HEK293 (cell line): ENCODE measurements at regions not wholly inside any gene's neighbourhood (a gene's known extent, or its start where the extent isn't known, plus 50 kb on each side); places are given as distances from the start of the nearest gene placed in this dataset.

Source experiments
- CTCF ChIA-PET: fragments of 350-600 bp; formaldehyde crosslinking; extraction: SDS; loops from one replicate; lab custom pipeline; 2021; ENCODE audit warnings: antibody characterized with exemption; lab: Yijun Ruan, JAX
- POLR2A ChIA-PET: fragments of 300-600 bp; formaldehyde crosslinking; extraction: SDS; loops from one replicate; lab custom pipeline; 2020; ENCODE audit warnings: antibody characterized with exemption, inconsistent platforms; lab: Yijun Ruan, JAX
- H3K27ac ChIP-seq: fragments of 200-500 bp; sonication (Bioruptor generic); 2 replicates; pipeline ENCODE4 v1.5.1; 2014; ENCODE audit warnings: low read depth, low read length, control low read depth, inconsistent platforms; ENCODE audit errors: extremely low read depth
- H3K36me3 ChIP-seq, 2 experiments: fragments of 200-500 bp in 1 of 2; sonication (Bioruptor generic) in 1 of 2; 1 replicate in 1 of 2; 2 replicates in 1 of 2; pipeline ENCODE4 v1.5.1; 2014 to 2017; ENCODE audit warnings: inconsistent platforms in 2 of 2, low read length in 2 of 2; ENCODE audit not compliant: control insufficient read depth in 2 of 2, insufficient read depth in 1 of 2
- H3K4me1 ChIP-seq: fragments of 200-500 bp; sonication (Bioruptor generic); 2 replicates; pipeline ENCODE4 v1.5.1; 2014; ENCODE audit warnings: mild to moderate bottlenecking, low read length, inconsistent platforms; ENCODE audit not compliant: control insufficient read depth, insufficient read depth
- H3K4me3 ChIP-seq: 2 replicates; pipeline ENCODE4 v1.5.1; 2011; ENCODE audit warnings: low read depth, mild to moderate bottlenecking, control low read depth, low read length, moderate library complexity
- H3K9me3 ChIP-seq: fragments of 200-500 bp; sonication (Bioruptor generic); 2 replicates; pipeline ENCODE4 v1.5.1; 2014; ENCODE audit warnings: low read depth, low read length, inconsistent platforms; ENCODE audit not compliant: control insufficient read depth, insufficient read depth
- PRDM10 ChIP-seq: fragments of 450-650 bp; formaldehyde crosslinking; IDR thresholded peaks from 2 replicates; pipeline ENCODE4 v1.5.1; 2016; ENCODE audit warnings: missing biosample characterization, missing genetic modification characterization
- REPIN1 ChIP-seq: fragments of 450-650 bp; formaldehyde crosslinking; IDR thresholded peaks from 2 replicates; pipeline ENCODE4 v1.5.1; 2017; ENCODE audit warnings: missing biosample characterization, missing genetic modification characterization, low read depth
- SCRT2 ChIP-seq: fragments of 450-650 bp; formaldehyde crosslinking; IDR thresholded peaks from 2 replicates; pipeline ENCODE4 v1.5.1; 2016; ENCODE audit warnings: missing biosample characterization, missing genetic modification characterization
- ZBTB1 ChIP-seq: fragments of 450-650 bp; formaldehyde crosslinking; IDR thresholded peaks from 2 replicates; pipeline ENCODE4 v1.5.1; 2016; ENCODE audit warnings: missing biosample characterization, missing genetic modification characterization
- ZBTB8A ChIP-seq: fragments of 450-650 bp; formaldehyde crosslinking; IDR thresholded peaks from 2 replicates; pipeline ENCODE4 v1.5.1; 2016; ENCODE audit warnings: missing biosample characterization, missing genetic modification characterization
- ZNF138 ChIP-seq: fragments of 450-650 bp; formaldehyde crosslinking; IDR thresholded peaks from 2 replicates; pipeline ENCODE4 v1.5.1; 2016; ENCODE audit warnings: missing biosample characterization, missing genetic modification characterization, borderline replicate concordance
- ZNF223 ChIP-seq: fragments of 450-650 bp; formaldehyde crosslinking; IDR thresholded peaks from 2 replicates; pipeline ENCODE4 v1.5.1; 2016; ENCODE audit warnings: missing biosample characterization, missing genetic modification characterization
- ZNF24 ChIP-seq: fragments of 450-650 bp; formaldehyde crosslinking; IDR thresholded peaks from 2 replicates; pipeline ENCODE4 v1.5.1; 2016; ENCODE audit warnings: missing biosample characterization, missing genetic modification characterization
- ZNF280D ChIP-seq: fragments of 450-650 bp; formaldehyde crosslinking; IDR thresholded peaks from 2 replicates; pipeline ENCODE4 v1.5.1; 2016; ENCODE audit warnings: missing biosample characterization, missing genetic modification characterization
- ZNF341 ChIP-seq: fragments of 450-650 bp; formaldehyde crosslinking; IDR thresholded peaks from 2 replicates; pipeline ENCODE4; 2016; ENCODE audit warnings: low read depth, missing biosample characterization, missing genetic modification characterization
- ZNF37A ChIP-seq: fragments of 450-650 bp; IDR thresholded peaks from 2 replicates; pipeline ENCODE4 v1.5.1; 2018; ENCODE audit warnings: missing biosample characterization, missing genetic modification characterization
- ZNF488 ChIP-seq: fragments of 450-650 bp; formaldehyde crosslinking; IDR thresholded peaks from 2 replicates; pipeline ENCODE4 v1.5.1; 2016; ENCODE audit warnings: missing biosample characterization, missing genetic modification characterization
- ZNF530 ChIP-seq: fragments of 450-650 bp; formaldehyde crosslinking; IDR thresholded peaks from 2 replicates; pipeline ENCODE4 v1.5.1; 2016; ENCODE audit warnings: low read depth, missing biosample characterization, missing genetic modification characterization
- ZNF585B ChIP-seq: fragments of 450-650 bp; formaldehyde crosslinking; IDR thresholded peaks from 2 replicates; pipeline ENCODE4 v1.5.1; 2016; ENCODE audit warnings: missing biosample characterization, missing genetic modification characterization
- ZNF776 ChIP-seq: fragments of 450-650 bp; formaldehyde crosslinking; IDR thresholded peaks from 2 replicates; pipeline ENCODE4 v1.5.0; 2017; ENCODE audit warnings: missing biosample characterization, missing genetic modification characterization, borderline replicate concordance
- ZSCAN16 ChIP-seq: fragments of 450-650 bp; formaldehyde crosslinking; IDR thresholded peaks from 2 replicates; pipeline ENCODE4 v1.5.1; 2016; ENCODE audit warnings: missing biosample characterization, missing genetic modification characterization

- TF ChIP-seq ZNF488 (tag by site-specific recombination) (no peak), ZNF24 (no peak), ZNF341 (no peak)
- TF ChIP-seq, all 188 proteins: peak for 0
These were observed 1043.7 kb downstream of the ADGRL2 start (continued) for GRCh38 chr1:82844447-82844846.

GRCh38 chr1:82843876-82844275 is 1043.1 kb downstream of the ADGRL2 start:
- no peak overlapping the region for H3K4me3 ChIP-seq
- TF ChIP-seq ZNF530 (tag by site-specific recombination): no peak
- no peak for TF ChIP-seq PRDM10 (tag by site-specific recombination)
- TF ChIP-seq SCRT2: no peak
- TF ChIP-seq ZNF138 (tag by site-specific recombination): no peak
- TF ChIP-seq, all 188 proteins: peak for 0
- POLR2A ChIA-PET: interaction anchor here (0.5 kb wide), 1 partner anchor 251 kb away, joined by 4 read pairs; no protein-coding TSS in a partner anchor
- H3K36me3 ChIP-seq: no peaks in the 10 kb centered on the region
- CTCF ChIA-PET: no interaction called here
- H3K4me1 ChIP-seq: no peaks in the 10 kb centered on the region
- H3K9me3 ChIP-seq: no peaks in the 10 kb centered on the region
- no peak overlapping the region for H3K27ac ChIP-seq

GRCh38 chr1:82840192-82840591 is 1039.5 kb downstream of the ADGRL2 start:
- ChIA-PET POLR2A (no interaction called here), CTCF (no interaction called here)
- Histone ChIP-seq H3K4me1 (no peaks in the 10 kb centered on the region), H3K36me3 (no peaks in the 10 kb centered on the region), H3K9me3 (no peaks in the 10 kb centered on the region), H3K27ac (no peak overlapping the region), H3K4me3 (no peak overlapping the region)
- TF ChIP-seq REPIN1 (tag by site-specific recombination) (no peak), ZNF223 (tag by site-specific recombination) (no peak), ZNF37A (tag by site-specific recombination) (no peak), ZNF280D (tag by site-specific recombination) (no peak)

- Histone ChIP-seq H3K4me3 (no peak overlapping the region), H3K9me3 (no peaks in the 10 kb centered on the region), H3K36me3 (no peaks in the 10 kb centered on the region), H3K27ac (no peak overlapping the region), H3K4me1 (no peaks in the 10 kb centered on the region)
- TF ChIP-seq ZNF585B (tag by site-specific recombination): no peak
- TF ChIP-seq ZBTB1 (tag by site-specific recombination): no peak
- no peak for TF ChIP-seq ZBTB8A (tag by site-specific recombination)
- no peak for TF ChIP-seq ZSCAN16 (tag by site-specific recombination)
- TF ChIP-seq ZNF776: no peak
- ChIA-PET POLR2A (no interaction called here), CTCF (interaction anchor here (0.6 to 1.0 kb wide), 2 partner anchors 13 to 350 kb away, joined by 3 read pairs; no protein-coding TSS in a partner anchor)
These were observed 1037.2 kb downstream of the ADGRL2 start for GRCh38 chr1:82837766-82838465.
